ENCODE measurements at regions not wholly inside any gene's neighbourhood (a gene's known extent, or its start where the extent isn't known, plus 50 kb on each side); places are given as distances from the start of the nearest gene placed in this dataset.

DNA sequence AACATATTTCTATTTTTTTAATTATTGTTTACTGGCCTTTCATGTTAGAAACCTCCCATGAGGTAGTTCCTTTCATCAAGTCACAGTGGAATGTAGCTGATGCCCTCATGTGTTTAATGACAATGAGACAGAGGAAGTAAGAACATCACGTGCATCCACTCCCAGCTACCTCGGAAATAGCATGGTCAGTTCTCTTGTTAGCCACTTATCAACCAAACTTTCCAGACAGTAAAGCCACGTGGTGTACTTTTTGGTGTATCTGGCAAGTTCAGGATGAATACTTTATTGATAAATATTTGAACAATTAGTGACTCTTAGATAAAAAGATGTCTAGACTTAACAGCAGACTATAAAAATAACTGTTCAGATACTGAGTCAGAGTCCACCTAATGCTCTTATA lies 781.7 kb downstream of the MECOM start:
- Histone ChIP-seq H3K4me1 (no peaks in the 10 kb centered on the region), H3K9me3 (no peaks in the 10 kb centered on the region), H3K36me3 (no peaks in the 10 kb centered on the region), H3K27me3 (no peaks in the 10 kb centered on the region), H3K27ac (no peak overlapping the region), H3K4me3 (no peak overlapping the region)
- DNase-seq (no peak), ATAC-seq (no peak)
- TF ChIP-seq, protein P1, sequence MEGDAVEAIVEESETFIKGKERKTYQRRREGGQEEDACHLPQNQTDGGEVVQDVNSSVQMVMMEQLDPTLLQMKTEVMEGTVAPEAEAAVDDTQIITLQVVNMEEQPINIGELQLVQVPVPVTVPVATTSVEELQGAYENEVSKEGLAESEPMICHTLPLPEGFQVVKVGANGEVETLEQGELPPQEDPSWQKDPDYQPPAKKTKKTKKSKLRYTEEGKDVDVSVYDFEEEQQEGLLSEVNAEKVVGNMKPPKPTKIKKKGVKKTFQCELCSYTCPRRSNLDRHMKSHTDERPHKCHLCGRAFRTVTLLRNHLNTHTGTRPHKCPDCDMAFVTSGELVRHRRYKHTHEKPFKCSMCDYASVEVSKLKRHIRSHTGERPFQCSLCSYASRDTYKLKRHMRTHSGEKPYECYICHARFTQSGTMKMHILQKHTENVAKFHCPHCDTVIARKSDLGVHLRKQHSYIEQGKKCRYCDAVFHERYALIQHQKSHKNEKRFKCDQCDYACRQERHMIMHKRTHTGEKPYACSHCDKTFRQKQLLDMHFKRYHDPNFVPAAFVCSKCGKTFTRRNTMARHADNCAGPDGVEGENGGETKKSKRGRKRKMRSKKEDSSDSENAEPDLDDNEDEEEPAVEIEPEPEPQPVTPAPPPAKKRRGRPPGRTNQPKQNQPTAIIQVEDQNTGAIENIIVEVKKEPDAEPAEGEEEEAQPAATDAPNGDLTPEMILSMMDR (IDR thresholded peaks at IDR 0.05), result no peak
- intact Hi-C loops (cut with DNase I), result no loop called here

DNA sequence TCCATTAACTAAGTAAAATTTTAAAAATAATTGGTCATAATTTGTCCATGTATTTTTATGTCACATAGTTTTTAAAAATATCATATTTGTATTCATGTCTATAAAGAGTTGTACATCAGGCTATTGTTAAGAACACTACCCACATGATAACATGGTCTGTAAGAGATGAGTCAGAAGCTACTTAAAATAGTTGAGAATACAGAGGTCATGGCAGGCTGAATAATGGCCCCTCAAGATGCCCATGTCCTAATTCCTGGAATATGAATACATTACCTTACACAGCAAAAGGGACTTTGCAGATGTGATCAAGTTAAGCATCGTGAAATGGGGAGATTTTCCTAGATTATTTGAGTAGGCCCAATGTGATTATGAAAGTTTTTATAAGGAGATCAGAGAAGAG lies 782.9 kb upstream of the GOLIM4 start:
- no peak overlapping the region for H3K27ac ChIP-seq
- DNase-seq (no peak), ATAC-seq (peak; percentile 43)
- no peaks in the 10 kb centered on the region for H3K27me3 ChIP-seq
- intact Hi-C loops (cut with DNase I), result no loop called here
- H3K36me3 ChIP-seq, result no peaks in the 10 kb centered on the region
- no peaks in the 10 kb centered on the region for H3K4me1 ChIP-seq
- no peaks in the 10 kb centered on the region for H3K9me3 ChIP-seq
- no peak overlapping the region for H3K4me3 ChIP-seq
- TF ChIP-seq, protein P1 (IDR thresholded peaks at IDR 0.05), result no peak

DNA sequence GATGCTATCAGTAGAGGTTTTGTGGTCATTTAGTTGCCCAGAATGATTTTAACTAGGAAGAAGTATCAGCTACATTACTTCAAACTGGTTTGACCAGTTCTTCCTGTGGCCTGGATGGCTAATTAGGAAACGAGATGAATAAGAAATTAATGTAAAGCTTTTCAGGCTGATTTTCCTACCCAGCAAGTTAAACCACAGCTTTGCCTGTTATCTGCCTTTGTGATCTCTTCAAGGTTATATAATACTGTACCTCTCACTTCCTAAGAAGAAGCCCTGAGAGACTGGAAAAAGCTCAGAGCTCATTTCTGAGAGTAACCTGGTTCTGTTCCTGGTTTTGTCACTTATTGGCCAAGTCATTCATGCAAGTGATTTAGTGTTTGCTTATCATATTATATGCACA lies 782.2 kb upstream of the GOLIM4 start:
- Histone ChIP-seq H3K27ac (no peak overlapping the region), H3K36me3 (no peaks in the 10 kb centered on the region), H3K4me1 (no peaks in the 10 kb centered on the region), H3K9me3 (no peaks in the 10 kb centered on the region), H3K27me3 (no peaks in the 10 kb centered on the region), H3K4me3 (no peak overlapping the region)
- intact Hi-C loops (cut with DNase I), result no loop called here
- DNase-seq, result peak in 1 of 4 donors; percentile 30
- ATAC-seq, result peak; percentile 58
- TF ChIP-seq, protein P1 (IDR thresholded peaks at IDR 0.05), result no peak

DNA sequence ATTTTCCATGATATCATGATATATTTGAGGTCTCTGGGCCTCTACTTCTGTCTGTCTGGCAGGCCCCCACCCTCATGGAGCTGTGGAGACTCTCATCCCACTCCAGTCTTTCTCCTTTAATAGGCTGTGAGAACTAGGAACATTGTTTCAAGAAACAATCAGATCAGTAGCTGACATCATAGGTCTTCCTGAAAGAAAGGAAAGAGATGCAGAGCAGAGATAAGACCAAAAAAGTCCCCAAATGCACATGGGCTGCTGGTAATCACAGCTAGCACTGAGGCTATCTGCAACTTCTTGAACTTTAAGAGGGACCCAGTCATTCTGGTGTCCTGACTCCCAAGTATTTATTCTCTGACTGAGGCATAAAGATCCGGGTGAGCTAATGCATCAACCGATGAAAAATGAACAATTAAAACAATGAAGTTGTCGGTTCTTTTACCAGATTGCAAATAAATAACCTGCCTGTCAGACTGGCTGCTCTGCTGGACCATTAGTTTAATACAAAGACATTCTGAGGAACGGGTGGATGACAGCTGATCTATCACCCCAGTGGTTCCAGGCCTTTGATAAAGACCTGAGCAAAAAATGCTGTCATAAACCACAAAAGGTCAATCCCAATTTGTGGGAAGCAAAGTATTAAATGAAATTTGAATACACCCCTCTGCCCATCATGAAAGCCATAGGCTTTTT lies 780.8 kb upstream of the GOLIM4 start:
- TF ChIP-seq, protein P1 (IDR thresholded peaks at IDR 0.05), result no peak
- Histone ChIP-seq H3K9me3 (no peaks in the 10 kb centered on the region), H3K27ac (no peak overlapping the region), H3K36me3 (no peaks in the 10 kb centered on the region), H3K27me3 (no peaks in the 10 kb centered on the region), H3K4me3 (no peak overlapping the region), H3K4me1 (no peaks in the 10 kb centered on the region)
- ATAC-seq, result no peak
- DNase-seq, result peak in 1 of 4 donors; percentile 0
- intact Hi-C loops (cut with DNase I), result no loop called here

DNA sequence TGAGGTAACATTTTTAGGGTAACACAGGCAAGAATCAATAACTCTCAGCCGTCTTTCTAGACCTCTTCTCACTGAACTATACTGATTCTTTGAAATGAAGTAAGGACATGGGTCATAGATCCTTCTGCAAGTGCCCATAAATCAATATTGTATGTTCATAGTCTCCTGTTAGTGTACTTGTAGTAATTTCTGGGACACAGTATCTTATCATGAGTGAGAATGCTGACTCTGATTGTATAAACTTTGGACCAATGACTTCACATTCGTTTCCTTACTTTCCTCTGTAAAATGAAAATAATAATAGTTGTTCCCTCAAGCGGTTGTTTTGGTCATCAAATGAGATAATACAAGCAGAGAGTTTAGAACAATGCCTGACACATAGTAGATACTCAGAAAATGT lies 777.1 kb upstream of the GOLIM4 start:
- Histone ChIP-seq H3K27me3 (no peaks in the 10 kb centered on the region), H3K4me1 (no peaks in the 10 kb centered on the region), H3K27ac (no peak overlapping the region), H3K4me3 (no peak overlapping the region), H3K9me3 (no peaks in the 10 kb centered on the region), H3K36me3 (no peaks in the 10 kb centered on the region)
- DNase-seq (no peak), ATAC-seq (no peak)
- TF ChIP-seq, protein P1 (IDR thresholded peaks at IDR 0.05), result no peak
- intact Hi-C loops (cut with DNase I), result no loop called here

Data from left lung (tissue), 4 donors.